H9 (cell line): ENCODE measurements at regions not wholly inside any gene's neighbourhood (a gene's known extent, or its start where the extent isn't known, plus 50 kb on each side); places are given as distances from the start of the nearest gene placed in this dataset.

Source experiments
- DNase-seq: peaks from one replicate; pipeline ENCODE4 v3.0.0-alpha.2; 2017
- H2AFZ ChIP-seq: one replicate; pipeline ENCODE4 v1.6.1; 2013; ENCODE audit warnings: mild to moderate bottlenecking, low read length, control low read depth, moderate library complexity
- H2AK5ac ChIP-seq: 2 replicates; pipeline ENCODE4 v1.6.1; 2013; ENCODE audit warnings: low read length, control low read depth, mixed read lengths; ENCODE audit not compliant: insufficient read length
- H2BK120ac ChIP-seq: one replicate; pipeline ENCODE4 v1.6.1; 2013; ENCODE audit warnings: low read depth, mild to moderate bottlenecking, low read length, control low read depth, inconsistent platforms; ENCODE audit not compliant: poor library complexity, severe bottlenecking
- H2BK12ac ChIP-seq: 2 replicates; pipeline ENCODE4 v1.6.1; 2013; ENCODE audit warnings: low read length, control low read depth, mixed read lengths, low read depth; ENCODE audit not compliant: insufficient read length
- H2BK15ac ChIP-seq: 2 replicates; pipeline ENCODE4 v1.6.1; 2013; ENCODE audit warnings: low read depth, low read length, control low read depth
- H2BK20ac ChIP-seq: one replicate; pipeline ENCODE4 v1.6.1; 2013; ENCODE audit warnings: low read depth, mild to moderate bottlenecking, low read length, control low read depth, inconsistent platforms; ENCODE audit not compliant: poor library complexity, severe bottlenecking
- H2BK5ac ChIP-seq: 2 replicates; pipeline ENCODE4 v1.6.1; 2013; ENCODE audit warnings: low read length, control low read depth, mixed read lengths; ENCODE audit not compliant: insufficient read length
- H3K14ac ChIP-seq: 2 replicates; pipeline ENCODE4 v1.6.1; 2013; ENCODE audit warnings: low read length, control low read depth; ENCODE audit not compliant: insufficient read depth
- H3K18ac ChIP-seq: 2 replicates; pipeline ENCODE4 v1.6.1; 2013; ENCODE audit warnings: low read depth, mild to moderate bottlenecking, mixed read lengths, low read length, control low read depth; ENCODE audit not compliant: insufficient read length
- H3K23ac ChIP-seq: 2 replicates; pipeline ENCODE4 v1.6.1; 2013; ENCODE audit warnings: low read length, control low read depth, mixed read lengths, low read depth; ENCODE audit not compliant: insufficient read length
- H3K23me2 ChIP-seq: 2 replicates; pipeline ENCODE4 v1.6.1; 2013; ENCODE audit warnings: low read depth, mild to moderate bottlenecking, mixed read lengths, low read length, control low read depth; ENCODE audit not compliant: insufficient read length, poor library complexity, severe bottlenecking
- H3K27ac ChIP-seq: 2 replicates; pipeline ENCODE4 v1.5.1; 2013; ENCODE audit warnings: low read length, control low read depth, mixed read lengths, low read depth; ENCODE audit not compliant: insufficient read length
- H3K27me3 ChIP-seq: 2 replicates; pipeline ENCODE4 v1.6.1; 2013; ENCODE audit warnings: low read length, control low read depth, inconsistent platforms; ENCODE audit not compliant: insufficient read depth
- H3K4ac ChIP-seq: 2 replicates; pipeline ENCODE4 v1.6.1; 2013; ENCODE audit warnings: low read depth, mild to moderate bottlenecking, control low read depth, inconsistent platforms, low read length, moderate library complexity
- H3K4me1 ChIP-seq: 2 replicates; pipeline ENCODE4 v1.6.1; 2013; ENCODE audit warnings: low read length, control low read depth, inconsistent platforms; ENCODE audit not compliant: insufficient read depth
- H3K4me2 ChIP-seq: 2 replicates; pipeline ENCODE4 v1.6.1; 2013; ENCODE audit warnings: low read length, control low read depth, mixed read lengths; ENCODE audit not compliant: insufficient read length, insufficient read depth
- H3K56ac ChIP-seq: 2 replicates; pipeline ENCODE4 v1.6.1; 2013; ENCODE audit warnings: low read depth, mild to moderate bottlenecking, mixed read lengths, low read length, control low read depth; ENCODE audit not compliant: insufficient read length
- H3K79me1 ChIP-seq: 2 replicates; pipeline ENCODE4 v1.6.1; 2013; ENCODE audit warnings: low read depth, mild to moderate bottlenecking, moderate library complexity, low read length, control low read depth, inconsistent platforms; ENCODE audit not compliant: insufficient read depth, poor library complexity, severe bottlenecking
- H3K79me2 ChIP-seq: 2 replicates; pipeline ENCODE4 v1.6.1; 2013; ENCODE audit warnings: low read length, control low read depth, inconsistent platforms; ENCODE audit not compliant: insufficient read depth
- H3K9ac ChIP-seq: 2 replicates; pipeline ENCODE4 v1.6.1; 2013; ENCODE audit warnings: low read length, control low read depth, mixed read lengths; ENCODE audit not compliant: insufficient read length; ENCODE audit errors: extremely low read depth
- H3K9me3 ChIP-seq: one replicate; pipeline ENCODE4 v1.6.1; 2013; ENCODE audit warnings: low read depth, low read length, inconsistent platforms; ENCODE audit not compliant: control insufficient read depth
- H3T11ph ChIP-seq: one replicate; pipeline ENCODE4 v1.6.1; 2013; ENCODE audit warnings: mild to moderate bottlenecking, low read length, control low read depth, inconsistent platforms
- H4K20me1 ChIP-seq: one replicate; pipeline ENCODE4 v1.6.1; 2013; ENCODE audit not compliant: control insufficient read depth, insufficient read length, insufficient read depth
- H4K5ac ChIP-seq: 2 replicates; pipeline ENCODE4 v1.6.1; 2013; ENCODE audit warnings: low read depth, mild to moderate bottlenecking, mixed read lengths, low read length, control low read depth; ENCODE audit not compliant: insufficient read length
- H4K8ac ChIP-seq: replicated peaks from 2 replicates; pipeline ENCODE4 v1.6.1; 2013; ENCODE audit warnings: low read length, control low read depth, mixed read lengths, low read depth; ENCODE audit not compliant: insufficient read length
- H4K91ac ChIP-seq: 2 replicates; pipeline ENCODE4 v1.6.1; 2013; ENCODE audit warnings: low read depth, mild to moderate bottlenecking, moderate library complexity, mixed read lengths, low read length, control low read depth; ENCODE audit not compliant: insufficient read length
- H3K27ac Mint-ChIP-seq, 3 experiments: 2 replicates in 2 of 3; 3 replicates in 1 of 3; pipeline ENCODE4 v1.8.0; 2020 to 2021; ENCODE audit warnings: mixed read lengths in 3 of 3, mild to moderate bottlenecking in 1 of 3, moderate library complexity in 1 of 3
- H3K27me3 Mint-ChIP-seq: 2 replicates; pipeline ENCODE4 v1.8.0; 2021; ENCODE audit warnings: low read depth, mild to moderate bottlenecking, moderate library complexity, mixed read lengths
- H3K36me3 Mint-ChIP-seq, 3 experiments: 2 replicates in 2 of 3; 3 replicates in 1 of 3; pipeline ENCODE4 v1.8.0; 2020 to 2021; ENCODE audit warnings: low read depth in 3 of 3, mixed read lengths in 3 of 3; ENCODE audit not compliant: insufficient read depth in 1 of 3
- H3K4me1 Mint-ChIP-seq, 2 experiments: 2 replicates each; pipeline ENCODE4 v1.8.0; 2020; ENCODE audit warnings: mixed read lengths in 2 of 2
- H3K4me3 Mint-ChIP-seq, 2 experiments: 2 replicates in 1 of 2; 3 replicates in 1 of 2; pipeline ENCODE4 v1.8.0; 2020 to 2021; ENCODE audit warnings: mild to moderate bottlenecking in 2 of 2, mixed read lengths in 2 of 2, moderate library complexity in 1 of 2
- H3K9me3 Mint-ChIP-seq, 2 experiments: 2 replicates in 1 of 2; 3 replicates in 1 of 2; pipeline ENCODE4 v1.8.0; 2020; ENCODE audit warnings: mild to moderate bottlenecking in 2 of 2, mixed read lengths in 2 of 2, moderate library complexity in 1 of 2
- CTCF ChIP-seq: fragments of 200-600 bp; sonication (generic); conservative IDR thresholded peaks from 3 replicates; pipeline ENCODE4 v1.8.0; 2021; ENCODE audit warnings: antibody characterized with exemption, mild to moderate bottlenecking

- Mint-ChIP-seq H3K27me3 (no peaks in the 10 kb centered on the region), H3K4me3 (no peak overlapping the region), H3K27ac (no peak overlapping the region), H3K4me1 (no peaks in the 10 kb centered on the region), H3K9me3 (peaks cover 50 to 62% of the 10 kb centered on the region in 2 experiments), H3K36me3 (peaks cover 0 to 15% (median 0%) of the 10 kb centered on the region in 3 experiments; a peak in 4 of 7 replicates)
- Histone ChIP-seq H3K56ac (no peak overlapping the region), H2AK5ac (no peak overlapping the region), H4K5ac (no peak overlapping the region), H4K20me1 (no peaks in the 10 kb centered on the region), H2BK12ac (no peak overlapping the region), H2BK120ac (no peak overlapping the region), H4K91ac (no peak overlapping the region), H3K79me1 (no peaks in the 10 kb centered on the region), H3T11ph (no peak overlapping the region), H2BK20ac (no peak overlapping the region), H3K79me2 (no peaks in the 10 kb centered on the region), H3K27me3 (no peaks in the 10 kb centered on the region), H2BK15ac (no peak overlapping the region), H3K9me3 (no peaks in the 10 kb centered on the region), H2BK5ac (no peak overlapping the region), H3K18ac (no peak overlapping the region), H3K9ac (no peak overlapping the region), H4K8ac (no peak overlapping the region), H3K23me2 (no peaks in the 10 kb centered on the region), H3K4me2 (no peak overlapping the region), H3K4me1 (no peaks in the 10 kb centered on the region), H3K4ac (no peak overlapping the region), H3K14ac (no peak overlapping the region), H2AFZ (no peak overlapping the region), H3K23ac (no peak overlapping the region), H3K27ac (no peak overlapping the region)
- TF ChIP-seq CTCF = no peak
- no peak for DNase-seq
These were observed 1162.5 kb downstream of the MRPL39 start for GRCh38 chr21:24444736-24445135.
